HL-60 (cell line): ENCODE measurements at regions not wholly inside any gene's neighbourhood (a gene's known extent, or its start where the extent isn't known, plus 50 kb on each side); places are given as distances from the start of the nearest gene placed in this dataset.

Experiments used
- DNase-seq, 2 experiments: peaks; one replicate each; pipeline ENCODE4 v3.0.0-alpha.2; 2010 to 2020; ENCODE audit warnings: low read depth in 1 of 2, low spot score in 1 of 2
- H3K27ac ChIP-seq: fragments of 250-450 bp; sonication (Bioruptor Pico); replicated peaks from 2 replicates; pipeline ENCODE4 v1.5.1; 2020; ENCODE audit warnings: mild to moderate bottlenecking, moderate library complexity
- H3K27me3 ChIP-seq: fragments of 250-450 bp; sonication (Bioruptor Pico); 2 replicates; pipeline ENCODE4 v1.5.1; 2021; ENCODE audit warnings: mild to moderate bottlenecking, moderate library complexity; ENCODE audit not compliant: insufficient read depth, poor library complexity, severe bottlenecking
- H3K4me3 ChIP-seq: replicated peaks from 2 replicates; pipeline ENCODE4 v1.5.1; 2011; ENCODE audit warnings: mild to moderate bottlenecking, control low read depth, low read length; ENCODE audit not compliant: insufficient read depth
- GABPA ChIP-seq: IDR thresholded peaks from 2 replicates; pipeline ENCODE4 v1.6.1; 2012; ENCODE audit warnings: low read depth
- POLR2AphosphoS5 ChIP-seq: IDR thresholded peaks from 2 replicates; pipeline ENCODE4 v1.6.1; 2012; ENCODE audit warnings: low read depth
- SPI1 ChIP-seq: IDR thresholded peaks from 2 replicates; pipeline ENCODE4 v1.6.1; 2012; ENCODE audit warnings: low read depth, mild to moderate bottlenecking, borderline replicate concordance
- TF ChIP-seq, protein P1 (sequence below): IDR thresholded peaks from 2 replicates; pipeline ENCODE4 v1.6.1; 2012; ENCODE audit warnings: low read depth; ENCODE audit not compliant: insufficient replicate concordance
- TF ChIP-seq, protein P2 (sequence below): IDR thresholded peaks from one replicate; pipeline ENCODE4 v1.5.1; 2011; ENCODE audit warnings: low read length, control low read depth, inconsistent platforms; ENCODE audit not compliant: insufficient read depth

DNA sequence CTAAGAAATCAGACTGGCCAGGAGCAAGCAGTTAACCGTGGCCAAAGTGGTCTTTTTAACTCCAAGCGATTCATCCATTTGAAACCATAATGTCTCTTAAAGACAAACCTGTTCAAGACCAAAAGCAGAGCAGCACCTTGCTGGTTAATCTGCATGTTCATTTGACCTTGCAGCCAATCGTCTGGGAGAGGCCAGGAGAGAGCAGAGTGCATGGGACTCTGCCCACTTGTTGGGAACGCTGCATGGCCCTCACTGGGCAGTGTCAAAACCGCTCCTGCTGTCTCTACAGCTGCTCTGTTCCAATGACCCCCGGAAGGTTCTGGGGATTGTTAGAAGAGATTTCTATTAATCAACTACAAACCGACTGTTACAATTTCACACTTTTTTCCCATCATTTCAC lies 79.6 kb downstream of the OLIG3 start:
- TF ChIP-seq, protein P1, sequence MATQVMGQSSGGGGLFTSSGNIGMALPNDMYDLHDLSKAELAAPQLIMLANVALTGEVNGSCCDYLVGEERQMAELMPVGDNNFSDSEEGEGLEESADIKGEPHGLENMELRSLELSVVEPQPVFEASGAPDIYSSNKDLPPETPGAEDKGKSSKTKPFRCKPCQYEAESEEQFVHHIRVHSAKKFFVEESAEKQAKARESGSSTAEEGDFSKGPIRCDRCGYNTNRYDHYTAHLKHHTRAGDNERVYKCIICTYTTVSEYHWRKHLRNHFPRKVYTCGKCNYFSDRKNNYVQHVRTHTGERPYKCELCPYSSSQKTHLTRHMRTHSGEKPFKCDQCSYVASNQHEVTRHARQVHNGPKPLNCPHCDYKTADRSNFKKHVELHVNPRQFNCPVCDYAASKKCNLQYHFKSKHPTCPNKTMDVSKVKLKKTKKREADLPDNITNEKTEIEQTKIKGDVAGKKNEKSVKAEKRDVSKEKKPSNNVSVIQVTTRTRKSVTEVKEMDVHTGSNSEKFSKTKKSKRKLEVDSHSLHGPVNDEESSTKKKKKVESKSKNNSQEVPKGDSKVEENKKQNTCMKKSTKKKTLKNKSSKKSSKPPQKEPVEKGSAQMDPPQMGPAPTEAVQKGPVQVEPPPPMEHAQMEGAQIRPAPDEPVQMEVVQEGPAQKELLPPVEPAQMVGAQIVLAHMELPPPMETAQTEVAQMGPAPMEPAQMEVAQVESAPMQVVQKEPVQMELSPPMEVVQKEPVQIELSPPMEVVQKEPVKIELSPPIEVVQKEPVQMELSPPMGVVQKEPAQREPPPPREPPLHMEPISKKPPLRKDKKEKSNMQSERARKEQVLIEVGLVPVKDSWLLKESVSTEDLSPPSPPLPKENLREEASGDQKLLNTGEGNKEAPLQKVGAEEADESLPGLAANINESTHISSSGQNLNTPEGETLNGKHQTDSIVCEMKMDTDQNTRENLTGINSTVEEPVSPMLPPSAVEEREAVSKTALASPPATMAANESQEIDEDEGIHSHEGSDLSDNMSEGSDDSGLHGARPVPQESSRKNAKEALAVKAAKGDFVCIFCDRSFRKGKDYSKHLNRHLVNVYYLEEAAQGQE: no peak
- no peak for TF ChIP-seq GABPA
- no peak for TF ChIP-seq SPI1
- TF ChIP-seq POLR2AphosphoS5: no peak
- TF ChIP-seq, protein P2, sequence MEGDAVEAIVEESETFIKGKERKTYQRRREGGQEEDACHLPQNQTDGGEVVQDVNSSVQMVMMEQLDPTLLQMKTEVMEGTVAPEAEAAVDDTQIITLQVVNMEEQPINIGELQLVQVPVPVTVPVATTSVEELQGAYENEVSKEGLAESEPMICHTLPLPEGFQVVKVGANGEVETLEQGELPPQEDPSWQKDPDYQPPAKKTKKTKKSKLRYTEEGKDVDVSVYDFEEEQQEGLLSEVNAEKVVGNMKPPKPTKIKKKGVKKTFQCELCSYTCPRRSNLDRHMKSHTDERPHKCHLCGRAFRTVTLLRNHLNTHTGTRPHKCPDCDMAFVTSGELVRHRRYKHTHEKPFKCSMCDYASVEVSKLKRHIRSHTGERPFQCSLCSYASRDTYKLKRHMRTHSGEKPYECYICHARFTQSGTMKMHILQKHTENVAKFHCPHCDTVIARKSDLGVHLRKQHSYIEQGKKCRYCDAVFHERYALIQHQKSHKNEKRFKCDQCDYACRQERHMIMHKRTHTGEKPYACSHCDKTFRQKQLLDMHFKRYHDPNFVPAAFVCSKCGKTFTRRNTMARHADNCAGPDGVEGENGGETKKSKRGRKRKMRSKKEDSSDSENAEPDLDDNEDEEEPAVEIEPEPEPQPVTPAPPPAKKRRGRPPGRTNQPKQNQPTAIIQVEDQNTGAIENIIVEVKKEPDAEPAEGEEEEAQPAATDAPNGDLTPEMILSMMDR: no peak
- no peak overlapping the region for H3K4me3 ChIP-seq
- peaks cover 2% of the 10 kb centered on the region for H3K27me3 ChIP-seq

DNA sequence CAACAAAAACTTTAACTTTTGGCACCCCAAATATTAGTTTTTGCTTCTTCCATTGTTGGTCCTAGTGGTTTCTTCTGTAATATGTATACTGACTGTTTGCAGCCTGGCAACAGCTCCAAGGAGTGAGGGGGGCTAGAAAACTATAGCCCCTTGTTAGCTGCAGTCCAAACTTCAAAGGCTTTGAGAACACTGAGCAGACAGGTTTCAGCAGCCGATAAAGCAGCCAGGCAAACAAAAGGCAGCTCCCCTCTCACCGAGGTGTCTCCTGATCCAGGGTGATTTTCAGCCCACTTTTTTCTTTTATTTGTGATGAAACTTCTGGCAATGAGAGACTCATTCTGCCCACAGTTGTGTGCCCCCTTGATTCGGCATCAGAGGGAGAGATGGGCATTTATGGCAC lies 80.7 kb downstream of the OLIG3 start:
- Histone ChIP-seq H3K27me3 (peaks cover 3% of the 10 kb centered on the region), H3K4me3 (no peak overlapping the region), H3K27ac (no peak overlapping the region)
- DNase-seq: no peak
- TF ChIP-seq POLR2AphosphoS5 (no peak), GABPA (no peak), SPI1 (no peak)
- TF ChIP-seq, protein P1: no peak

More for the DNA sequence above, 79.6 kb downstream of the OLIG3 start:
- DNase-seq: no peak
- no peak overlapping the region for H3K27ac ChIP-seq

DNA sequence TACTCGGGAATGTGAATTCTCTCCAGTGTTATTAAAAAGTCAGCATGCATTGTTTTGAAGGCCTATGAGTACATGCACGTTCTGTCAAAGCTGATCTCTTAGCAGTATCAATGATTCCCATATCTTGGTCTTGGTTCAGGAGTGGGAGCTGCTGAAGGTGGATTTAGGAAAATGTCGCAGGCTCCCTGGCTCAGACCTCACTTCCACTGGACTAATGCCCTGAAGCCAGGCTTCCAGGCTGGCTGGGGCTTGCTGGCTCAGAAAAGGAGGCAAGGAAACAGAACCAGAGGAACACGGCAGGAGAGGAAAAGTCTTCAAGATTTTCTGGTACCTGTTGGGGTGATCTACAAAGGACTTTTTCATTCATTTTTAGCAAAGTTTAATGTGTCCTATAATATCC lies 81.6 kb downstream of the OLIG3 start:
- Histone ChIP-seq H3K4me3 (no peak overlapping the region), H3K27me3 (peaks cover 3% of the 10 kb centered on the region), H3K27ac (no peak overlapping the region)
- TF ChIP-seq SPI1 (no peak), POLR2AphosphoS5 (no peak), GABPA (no peak)
- TF ChIP-seq, protein P2: no peak
- TF ChIP-seq, protein P1: no peak
- no peak for DNase-seq

DNA sequence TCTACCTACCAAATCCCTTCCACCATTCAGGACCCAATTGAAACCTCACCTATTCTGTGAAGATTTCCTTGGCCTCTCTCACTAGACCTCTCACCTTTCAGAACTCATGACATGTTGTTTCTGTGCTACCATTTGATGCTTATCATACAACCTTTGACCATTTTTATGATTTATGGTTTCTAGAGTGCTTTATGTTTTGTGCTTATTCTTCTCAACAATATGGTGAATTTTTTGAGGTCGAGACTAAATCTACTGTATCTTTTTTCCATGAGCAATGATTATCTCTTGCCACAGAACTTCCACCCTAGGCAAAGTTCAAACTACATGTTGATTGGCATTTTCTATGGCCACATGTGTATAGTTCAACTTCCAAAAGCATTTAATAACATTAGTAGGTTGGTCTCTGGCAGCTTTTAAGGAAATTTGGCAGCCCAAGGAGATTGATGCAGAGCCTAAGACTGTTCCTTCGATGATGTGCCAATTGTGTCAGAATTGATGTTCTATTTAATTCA lies 84.9 kb downstream of the OLIG3 start:
- Histone ChIP-seq H3K27me3 (peaks cover 3% of the 10 kb centered on the region), H3K27ac (no peak overlapping the region), H3K4me3 (no peak overlapping the region)
- no peak for DNase-seq
- TF ChIP-seq GABPA (no peak), POLR2AphosphoS5 (no peak), SPI1 (no peak)
- TF ChIP-seq, protein P2: no peak
- TF ChIP-seq, protein P1: no peak
